Parathyroid adenoma (tissue), 2 donors: ENCODE measurements at regions not wholly inside any gene's neighbourhood (a gene's known extent, or its start where the extent isn't known, plus 50 kb on each side); places are given as distances from the start of the nearest gene placed in this dataset.

ENCODE experiments used
- H2AFZ ChIP-seq: fragments of 300-600 bp; sonication (generic); one replicate; pipeline ENCODE4 v1.7.0; 2017; ENCODE audit warnings: antibody characterized with exemption, mild to moderate bottlenecking
- H3K27ac ChIP-seq: fragments of 300-600 bp; sonication (generic); one replicate; pipeline ENCODE4 v1.7.0; 2017
- H3K27me3 ChIP-seq: fragments of 300-600 bp; sonication (generic); one replicate; pipeline ENCODE4 v1.7.0; 2017; ENCODE audit warnings: low read length; ENCODE audit not compliant: control insufficient read depth, insufficient read depth
- H3K36me3 ChIP-seq: fragments of 300-600 bp; sonication (generic); one replicate; pipeline ENCODE4 v1.7.0; 2017; ENCODE audit warnings: low read length; ENCODE audit not compliant: control insufficient read depth, insufficient read depth
- H3K4me1 ChIP-seq: fragments of 300-600 bp; sonication (generic); one replicate; pipeline ENCODE4 v1.7.0; 2017; ENCODE audit warnings: control low read depth
- H3K4me2 ChIP-seq: fragments of 300-600 bp; sonication (generic); one replicate; pipeline ENCODE4 v1.7.0; 2017; ENCODE audit warnings: low read length
- H3K4me3 ChIP-seq: fragments of 300-600 bp; sonication (generic); one replicate; pipeline ENCODE4 v1.7.0; 2017; ENCODE audit warnings: low read depth, low read length
- H3K79me2 ChIP-seq: fragments of 300-600 bp; sonication (generic); one replicate; pipeline ENCODE4 v1.7.0; 2017; ENCODE audit warnings: control low read depth
- H3K9ac ChIP-seq: fragments of 300-600 bp; sonication (generic); one replicate; pipeline ENCODE4 v1.7.0; 2017; ENCODE audit warnings: mild to moderate bottlenecking
- H3K9me3 ChIP-seq: fragments of 300-600 bp; sonication (generic); one replicate; pipeline ENCODE4 v1.7.0; 2017; ENCODE audit warnings: low read length; ENCODE audit not compliant: control insufficient read depth
- CTCF ChIP-seq: fragments of 300-600 bp; sonication (generic); IDR thresholded peaks from one replicate; pipeline ENCODE4 v1.7.0; 2017; ENCODE audit warnings: antibody characterized with exemption, mild to moderate bottlenecking
- donor health status: primary hyperparathyroidism.

GRCh38 chr4:126018274-126018673 lies 703.5 kb downstream of the FAT4 start:
- H3K79me2 ChIP-seq: no peaks in the 10 kb centered on the region
- H2AFZ ChIP-seq: no peak overlapping the region
- no peaks in the 10 kb centered on the region for H3K36me3 ChIP-seq
- no peak overlapping the region for H3K4me3 ChIP-seq
- H3K9me3 ChIP-seq: no peaks in the 10 kb centered on the region
- H3K4me2 ChIP-seq: no peak overlapping the region
- no peak overlapping the region for H3K27ac ChIP-seq
- no peak overlapping the region for H3K9ac ChIP-seq
- no peak for TF ChIP-seq CTCF
- no peaks in the 10 kb centered on the region for H3K4me1 ChIP-seq
- H3K27me3 ChIP-seq: no peaks in the 10 kb centered on the region

DNA sequence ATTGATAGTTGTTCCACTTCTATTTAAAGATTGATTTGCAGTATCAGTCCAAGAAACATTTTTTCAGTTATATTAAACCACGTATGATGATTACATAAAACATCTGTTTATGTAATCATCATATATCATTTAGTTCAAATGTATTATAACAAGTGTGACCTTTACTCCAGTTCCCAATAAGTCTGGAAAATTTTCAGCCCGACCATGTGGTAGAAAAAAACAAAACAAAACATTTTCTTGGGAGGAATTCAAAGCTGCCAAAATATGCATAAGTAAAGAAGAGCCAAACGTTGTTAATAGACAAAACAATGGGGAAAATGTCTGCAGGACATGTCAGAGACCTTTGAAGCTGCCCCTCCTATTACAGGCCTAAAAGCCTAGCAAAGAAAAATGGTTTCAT lies 709.1 kb downstream of the FAT4 start:
- Histone ChIP-seq H3K4me1 (no peaks in the 10 kb centered on the region), H3K36me3 (no peaks in the 10 kb centered on the region), H3K9ac (no peak overlapping the region), H3K9me3 (no peaks in the 10 kb centered on the region), H3K4me3 (no peak overlapping the region), H3K27ac (no peak overlapping the region), H3K27me3 (no peaks in the 10 kb centered on the region), H3K79me2 (no peaks in the 10 kb centered on the region), H3K4me2 (no peak overlapping the region), H2AFZ (no peak overlapping the region)
- no peak for TF ChIP-seq CTCF

- TF ChIP-seq CTCF: no peak
- H3K9ac ChIP-seq: no peak overlapping the region
- H3K9me3 ChIP-seq: no peaks in the 10 kb centered on the region
- no peaks in the 10 kb centered on the region for H3K79me2 ChIP-seq
- no peak overlapping the region for H3K4me2 ChIP-seq
- no peak overlapping the region for H3K4me3 ChIP-seq
- H3K27ac ChIP-seq: no peak overlapping the region
- no peaks in the 10 kb centered on the region for H3K4me1 ChIP-seq
- no peaks in the 10 kb centered on the region for H3K27me3 ChIP-seq
- no peak overlapping the region for H2AFZ ChIP-seq
- H3K36me3 ChIP-seq: no peaks in the 10 kb centered on the region
Measured at GRCh38 chr4:126027601-126028000, 712.8 kb downstream of the FAT4 start.

DNA sequence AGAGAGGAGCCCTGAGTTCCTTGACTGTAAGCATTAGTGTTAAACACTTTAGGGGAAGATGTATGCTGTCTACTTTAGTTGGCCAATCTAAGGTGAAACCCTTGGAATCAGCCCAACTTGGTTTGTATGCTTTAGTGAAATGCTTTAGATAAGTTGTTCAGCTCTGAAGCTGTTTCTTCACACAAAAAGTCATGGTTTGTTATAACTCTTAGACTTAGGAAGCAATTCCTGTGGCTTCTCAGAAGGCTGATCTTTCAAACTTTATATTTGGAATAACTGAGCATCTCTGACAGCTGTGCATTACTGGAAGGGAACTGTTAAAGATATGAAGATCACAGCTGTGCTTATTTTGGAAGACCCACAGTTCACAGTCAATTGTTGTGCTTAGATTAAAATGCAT lies 714.1 kb downstream of the FAT4 start:
- Histone ChIP-seq H3K4me3 (no peak overlapping the region), H3K9me3 (no peaks in the 10 kb centered on the region), H2AFZ (no peak overlapping the region), H3K79me2 (no peaks in the 10 kb centered on the region), H3K27ac (no peak overlapping the region), H3K9ac (no peak overlapping the region), H3K27me3 (no peaks in the 10 kb centered on the region), H3K36me3 (no peaks in the 10 kb centered on the region), H3K4me2 (no peak overlapping the region), H3K4me1 (no peaks in the 10 kb centered on the region)
- no peak for TF ChIP-seq CTCF

GRCh38 chr4:126037231-126037630 lies 722.5 kb downstream of the FAT4 start:
- Histone ChIP-seq H3K4me2 (no peak overlapping the region), H3K36me3 (no peaks in the 10 kb centered on the region), H3K27me3 (no peaks in the 10 kb centered on the region), H2AFZ (no peak overlapping the region), H3K9me3 (no peaks in the 10 kb centered on the region), H3K79me2 (no peaks in the 10 kb centered on the region), H3K9ac (no peak overlapping the region), H3K4me1 (no peaks in the 10 kb centered on the region), H3K4me3 (no peak overlapping the region), H3K27ac (no peak overlapping the region)
- no peak for TF ChIP-seq CTCF
